HG02840 (cell line): ENCODE measurements at regions not wholly inside any gene's neighbourhood (a gene's known extent, or its start where the extent isn't known, plus 50 kb on each side); places are given as distances from the start of the nearest gene placed in this dataset.
"Not testable (repeated sequence)": the region's sequence is repeated elsewhere in the genome, so short reads cannot be mapped to it uniquely, and the experiment has no call there.

ENCODE experiments used
- ATAC-seq: cut with Tn5 transposase; IDR thresholded peaks from one replicate; pipeline ENCODE4 v1.9.1; 2021; ENCODE audit warnings: mild to moderate bottlenecking, moderate library complexity, moderate number of reproducible peaks; ENCODE audit not compliant: unreplicated experiment, low FRiP score

- no peak for ATAC-seq
These were observed 335.2 kb downstream of the NSUN3 start for GRCh38 chr3:94398036-94398435.

GRCh38 chr3:94401466-94401865 is 338.6 kb downstream of the NSUN3 start:
- ATAC-seq = no peak

GRCh38 chr3:94402126-94402525 is 339.3 kb downstream of the NSUN3 start:
- ATAC-seq = no peak

GRCh38 chr3:94405258-94406035 is 342.6 kb downstream of the NSUN3 start:
- ATAC-seq = no peak

- ATAC-seq = no peak
These were observed 343.7 kb downstream of the NSUN3 start for GRCh38 chr3:94406595-94406994.

GRCh38 chr3:94412936-94413335 is 350.1 kb downstream of the NSUN3 start:
- not testable (repeated sequence) for ATAC-seq

GRCh38 chr3:94413336-94414108 is 350.7 kb downstream of the NSUN3 start:
- ATAC-seq = no peak

- no peak for ATAC-seq
These were observed 351.6 kb downstream of the NSUN3 start for GRCh38 chr3:94414418-94414817.

GRCh38 chr3:94416768-94417167 is 353.9 kb downstream of the NSUN3 start:
- no peak for ATAC-seq

- no peak for ATAC-seq
These were observed 355.1 kb downstream of the NSUN3 start for GRCh38 chr3:94417963-94418455.

- no peak for ATAC-seq
These were observed 358.1 kb downstream of the NSUN3 start for GRCh38 chr3:94420931-94421330.

GRCh38 chr3:94423578-94423977 is 360.7 kb downstream of the NSUN3 start:
- no peak for ATAC-seq

- ATAC-seq = no peak
These were observed 366.7 kb downstream of the NSUN3 start for GRCh38 chr3:94429517-94429916.

- ATAC-seq = no peak
These were observed 369.2 kb downstream of the NSUN3 start for GRCh38 chr3:94431876-94432570.

GRCh38 chr3:94433811-94434210 is 370.9 kb downstream of the NSUN3 start:
- no peak for ATAC-seq

- ATAC-seq = no peak
These were observed 378.1 kb downstream of the NSUN3 start for GRCh38 chr3:94440767-94441493.

- no peak for ATAC-seq
These were observed 378.6 kb downstream of the NSUN3 start for GRCh38 chr3:94441494-94441847.

GRCh38 chr3:94453864-94454263 is 391.0 kb downstream of the NSUN3 start:
- no peak for ATAC-seq

GRCh38 chr3:94459167-94459566 is 396.3 kb downstream of the NSUN3 start:
- ATAC-seq = no peak

- ATAC-seq = no peak
These were observed 398.1 kb downstream of the NSUN3 start for GRCh38 chr3:94460931-94461330.
